ENCODE measurements at regions not wholly inside any gene's neighbourhood (a gene's known extent, or its start where the extent isn't known, plus 50 kb on each side); places are given as distances from the start of the nearest gene placed in this dataset.

GRCh38 chr9:71295928-71296327 lies 174.5 kb upstream of the TRPM3 start:
- ATAC-seq, result no peak
- TF ChIP-seq ZC3H10 (CRISPR knock-in tag; IDR thresholded peaks at IDR 0.05), result no peak
- TF ChIP-seq BACH2 (CRISPR knock-in tag; IDR thresholded peaks at IDR 0.05; ENCODE audit: borderline replicate concordance), result no peak
- no peak for TF ChIP-seq ZNF565 (CRISPR knock-in tag; conservative IDR thresholded peaks at IDR 0.05; ENCODE audit: low read depth)
- TF ChIP-seq ARNTL (CRISPR knock-in tag; IDR thresholded peaks at IDR 0.05; ENCODE audit: borderline replicate concordance, low read depth), result no peak
- no peak for TF ChIP-seq ESRRG (CRISPR knock-in tag; IDR thresholded peaks at IDR 0.05)
- no peak for TF ChIP-seq ZNF70 (CRISPR knock-in tag; IDR thresholded peaks at IDR 0.05)
- no peak for TF ChIP-seq CREB5 (CRISPR knock-in tag; IDR thresholded peaks at IDR 0.05; ENCODE audit: low read depth)
- TF ChIP-seq TCF4 (CRISPR knock-in tag; IDR thresholded peaks at IDR 0.05; ENCODE audit: borderline replicate concordance), result no peak
- TF ChIP-seq OSR1 (CRISPR knock-in tag; IDR thresholded peaks at IDR 0.05), result no peak
- TF ChIP-seq POU6F1 (CRISPR knock-in tag; IDR thresholded peaks at IDR 0.05; ENCODE audit: borderline replicate concordance, low read depth), result no peak
- TF ChIP-seq CSDC2 (CRISPR knock-in tag; IDR thresholded peaks at IDR 0.05), result no peak
- TF ChIP-seq ZNF8 (CRISPR knock-in tag; IDR thresholded peaks at IDR 0.05), result no peak
- TF ChIP-seq ZFP3 (CRISPR knock-in tag; IDR thresholded peaks at IDR 0.05), result no peak
- TF ChIP-seq PATZ1 (CRISPR knock-in tag; IDR thresholded peaks at IDR 0.05; ENCODE audit: borderline replicate concordance), result no peak
- TF ChIP-seq SNAI2 (CRISPR knock-in tag; IDR thresholded peaks at IDR 0.05), result no peak

- ATAC-seq, result no peak
- TF ChIP-seq ZFP30 (CRISPR knock-in tag; IDR thresholded peaks at IDR 0.05) (no peak), TSHZ2 (CRISPR knock-in tag; IDR thresholded peaks at IDR 0.05) (no peak), ZNF8 (CRISPR knock-in tag; IDR thresholded peaks at IDR 0.05) (no peak), GLIS3 (CRISPR knock-in tag; IDR thresholded peaks at IDR 0.05) (no peak), ZNF565 (CRISPR knock-in tag; conservative IDR thresholded peaks at IDR 0.05; ENCODE audit: low read depth) (no peak)
Observed at GRCh38 chr9:71286146-71286545, 164.7 kb upstream of the TRPM3 start.

GRCh38 chr9:71285191-71285656 lies 163.8 kb upstream of the TRPM3 start:
- ATAC-seq, result peak; percentile 94

More at GRCh38 chr9:71285191-71285656, 163.8 kb upstream of the TRPM3 start:
- TF ChIP-seq ESRRG (CRISPR knock-in tag; IDR thresholded peaks at IDR 0.05) (no peak), SNAI2 (CRISPR knock-in tag; IDR thresholded peaks at IDR 0.05) (no peak), PPARA (CRISPR knock-in tag; IDR thresholded peaks at IDR 0.05; ENCODE audit: borderline replicate concordance) (no peak), CSDC2 (CRISPR knock-in tag; IDR thresholded peaks at IDR 0.05) (no peak), CREB5 (CRISPR knock-in tag; IDR thresholded peaks at IDR 0.05; ENCODE audit: low read depth) (no peak), ISL1 (CRISPR knock-in tag; IDR thresholded peaks at IDR 0.05) (no peak), ARNTL (CRISPR knock-in tag; IDR thresholded peaks at IDR 0.05; ENCODE audit: borderline replicate concordance, low read depth) (no peak), TSHZ2 (CRISPR knock-in tag; IDR thresholded peaks at IDR 0.05) (no peak), ZFP30 (CRISPR knock-in tag; IDR thresholded peaks at IDR 0.05) (no peak), ZNF70 (CRISPR knock-in tag; IDR thresholded peaks at IDR 0.05) (no peak), PATZ1 (CRISPR knock-in tag; IDR thresholded peaks at IDR 0.05; ENCODE audit: borderline replicate concordance) (no peak)
